Transverse colon (tissue), 3 donors: ENCODE measurements at regions not wholly inside any gene's neighbourhood (a gene's known extent, or its start where the extent isn't known, plus 50 kb on each side); places are given as distances from the start of the nearest gene placed in this dataset.

ENCODE experiments used
- EP300 ChIP-seq: sonication (generic); formaldehyde crosslinking; IDR thresholded peaks from one replicate; pipeline ENCODE4 v1.6.1; 2017; ENCODE audit warnings: antibody characterized with exemption, low read depth
- POLR2A ChIP-seq: fragments of 450-650 bp; IDR thresholded peaks from one replicate; pipeline ENCODE4 v1.6.1; 2016; ENCODE audit warnings: antibody characterized with exemption, mild to moderate bottlenecking, moderate library complexity
- TF ChIP-seq, protein P1 (sequence below), 5 experiments: fragments of 200-600 bp in 3 of 5; fragments of 450-650 bp in 2 of 5; sonication (generic) in 3 of 5; IDR thresholded peaks; 1 replicate in 2 of 5; 2 replicates in 3 of 5; pipeline ENCODE4 v1.5.1; 2016 to 2017; ENCODE audit warnings: antibody characterized with exemption in 5 of 5, inconsistent platforms in 3 of 5, mild to moderate bottlenecking in 2 of 5, moderate library complexity in 1 of 5

DNA sequence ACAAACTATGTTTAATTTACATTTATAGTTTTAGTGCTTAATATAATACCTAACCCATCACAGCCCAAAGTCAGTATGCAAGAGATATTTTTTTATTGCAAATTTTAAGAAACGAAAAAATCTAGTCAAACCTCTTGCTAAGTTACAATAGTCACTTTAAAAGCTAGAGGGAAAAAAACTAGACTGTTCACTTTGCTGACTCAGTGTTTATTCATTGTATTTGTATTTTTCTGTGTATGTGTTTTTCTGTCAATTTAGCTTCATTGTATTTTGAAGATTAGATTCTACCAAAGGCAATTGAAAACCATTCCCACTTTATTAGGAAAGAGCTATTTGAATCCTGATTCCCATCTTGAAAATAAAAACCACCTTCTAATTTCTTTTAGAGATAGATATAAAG lies 891.5 kb downstream of the SLC16A7 start:
- TF ChIP-seq EP300 (no peak), POLR2A (no peak)
- TF ChIP-seq, protein P1, sequence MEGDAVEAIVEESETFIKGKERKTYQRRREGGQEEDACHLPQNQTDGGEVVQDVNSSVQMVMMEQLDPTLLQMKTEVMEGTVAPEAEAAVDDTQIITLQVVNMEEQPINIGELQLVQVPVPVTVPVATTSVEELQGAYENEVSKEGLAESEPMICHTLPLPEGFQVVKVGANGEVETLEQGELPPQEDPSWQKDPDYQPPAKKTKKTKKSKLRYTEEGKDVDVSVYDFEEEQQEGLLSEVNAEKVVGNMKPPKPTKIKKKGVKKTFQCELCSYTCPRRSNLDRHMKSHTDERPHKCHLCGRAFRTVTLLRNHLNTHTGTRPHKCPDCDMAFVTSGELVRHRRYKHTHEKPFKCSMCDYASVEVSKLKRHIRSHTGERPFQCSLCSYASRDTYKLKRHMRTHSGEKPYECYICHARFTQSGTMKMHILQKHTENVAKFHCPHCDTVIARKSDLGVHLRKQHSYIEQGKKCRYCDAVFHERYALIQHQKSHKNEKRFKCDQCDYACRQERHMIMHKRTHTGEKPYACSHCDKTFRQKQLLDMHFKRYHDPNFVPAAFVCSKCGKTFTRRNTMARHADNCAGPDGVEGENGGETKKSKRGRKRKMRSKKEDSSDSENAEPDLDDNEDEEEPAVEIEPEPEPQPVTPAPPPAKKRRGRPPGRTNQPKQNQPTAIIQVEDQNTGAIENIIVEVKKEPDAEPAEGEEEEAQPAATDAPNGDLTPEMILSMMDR (IDR thresholded peaks at IDR 0.05): no peak
